Peyer's patch (tissue), 4 donors: ENCODE measurements at regions not wholly inside any gene's neighbourhood (a gene's known extent, or its start where the extent isn't known, plus 50 kb on each side); places are given as distances from the start of the nearest gene placed in this dataset.
"Not testable (repeated sequence)": the region's sequence is repeated elsewhere in the genome, so short reads cannot be mapped to it uniquely, and the experiment has no call there.

Source experiments
- DNase-seq, 3 donors: peaks; one replicate each; pipeline ENCODE4 v3.0.0-alpha.2; 2017 to 2019
- H3K27ac ChIP-seq, 4 donors: fragments of 200-600 bp; sonication (generic); one replicate each; pipeline ENCODE4 v1.5.1; 2016 to 2019
- H3K27me3 ChIP-seq, 2 donors: fragments of 200-600 bp; sonication (generic); one replicate each; pipeline ENCODE4 v1.5.1; 2019
- H3K36me3 ChIP-seq, 3 donors: fragments of 200-600 bp; sonication (generic); one replicate each; pipeline ENCODE4 v1.5.1; 2016 to 2019
- H3K4me1 ChIP-seq, 4 donors: fragments of 200-600 bp; sonication (generic); one replicate each; pipeline ENCODE4 v1.5.1; 2016 to 2019
- H3K4me3 ChIP-seq, 4 donors: fragments of 200-600 bp; sonication (generic); 1 replicate in 3 of 4; 2 replicates in 1 of 4; pipeline ENCODE4 v1.5.1; 2016 to 2019; ENCODE audit warnings: mild to moderate bottlenecking in 1 of 4
- H3K9me3 ChIP-seq, 4 donors: fragments of 200-600 bp; sonication (generic); one replicate each; pipeline ENCODE4 v1.5.1; 2016 to 2019; ENCODE audit warnings: mild to moderate bottlenecking in 1 of 4
- CTCF ChIP-seq, 6 experiments: fragments of 450-650 bp in 4 of 6; fragments of 200-600 bp in 2 of 6; sonication (generic) in 1 of 6; IDR thresholded peaks; one replicate each; pipeline ENCODE4 v1.5.1; 2017 to 2019; ENCODE audit warnings: antibody characterized with exemption in 6 of 6, mild to moderate bottlenecking in 3 of 6, moderate library complexity in 1 of 6
- POLR2A ChIP-seq, 2 donors: fragments of 450-650 bp; IDR thresholded peaks; one replicate each; pipeline ENCODE4 v1.5.1; 2017; ENCODE audit warnings: antibody characterized with exemption in 2 of 2, mild to moderate bottlenecking in 2 of 2, moderate library complexity in 2 of 2

GRCh38 chr20:48025051-48025515 lies 239.8 kb upstream of the SULF2 start:
- TF ChIP-seq CTCF (IDR thresholded peaks at IDR 0.05) (no peak), POLR2A (IDR thresholded peaks at IDR 0.05) (no peak)

GRCh38 chr20:48024539-48024938 lies 239.3 kb upstream of the SULF2 start:
- no peak for TF ChIP-seq POLR2A (IDR thresholded peaks at IDR 0.05)
- no peak for TF ChIP-seq CTCF (IDR thresholded peaks at IDR 0.05)
- H3K4me1 ChIP-seq = no peaks in the 10 kb centered on the region
- H3K36me3 ChIP-seq = no peaks in the 10 kb centered on the region
- DNase-seq = no peak
- H3K27me3 ChIP-seq = no peaks in the 10 kb centered on the region
- no peak overlapping the region for H3K27ac ChIP-seq
- H3K4me3 ChIP-seq = no peak overlapping the region
- no peaks in the 10 kb centered on the region for H3K9me3 ChIP-seq

More at GRCh38 chr20:48025051-48025515, 239.8 kb upstream of the SULF2 start:
- no peaks in the 10 kb centered on the region for H3K4me1 ChIP-seq
- no peak overlapping the region for H3K4me3 ChIP-seq
- no peaks in the 10 kb centered on the region for H3K36me3 ChIP-seq
- H3K27ac ChIP-seq = no peak overlapping the region
- H3K27me3 ChIP-seq = no peaks in the 10 kb centered on the region
- DNase-seq = no peak
- H3K9me3 ChIP-seq = no peaks in the 10 kb centered on the region

- H3K4me3 ChIP-seq, H3K27ac ChIP-seq, H3K4me1 ChIP-seq, H3K36me3 ChIP-seq, DNase-seq, H3K9me3 ChIP-seq, H3K27me3 ChIP-seq: not testable (repeated sequence)
Measured at GRCh38 chr20:48020696-48021095, 235.4 kb upstream of the SULF2 start.

GRCh38 chr20:48019940-48020339 lies 234.7 kb upstream of the SULF2 start:
- Histone ChIP-seq H3K4me3 (no peak overlapping the region), H3K27me3 (no peaks in the 10 kb centered on the region), H3K9me3 (no peaks in the 10 kb centered on the region), H3K27ac (no peak overlapping the region), H3K36me3 (no peaks in the 10 kb centered on the region), H3K4me1 (no peaks in the 10 kb centered on the region)
- no peak for DNase-seq
- TF ChIP-seq CTCF (IDR thresholded peaks at IDR 0.05) = no peak
- TF ChIP-seq POLR2A (IDR thresholded peaks at IDR 0.05) = no peak

GRCh38 chr20:48019496-48019895 lies 234.2 kb upstream of the SULF2 start:
- TF ChIP-seq POLR2A (IDR thresholded peaks at IDR 0.05) = no peak
- no peaks in the 10 kb centered on the region for H3K9me3 ChIP-seq

GRCh38 chr20:48018851-48019250 lies 233.6 kb upstream of the SULF2 start:
- H3K27ac ChIP-seq, DNase-seq, H3K36me3 ChIP-seq, H3K27me3 ChIP-seq, H3K4me1 ChIP-seq, H3K9me3 ChIP-seq, H3K4me3 ChIP-seq: not testable (repeated sequence)

More at GRCh38 chr20:48019496-48019895, 234.2 kb upstream of the SULF2 start:
- H3K36me3 ChIP-seq = no peaks in the 10 kb centered on the region
- H3K27me3 ChIP-seq = no peaks in the 10 kb centered on the region
- DNase-seq = no peak
- H3K4me3 ChIP-seq = no peak overlapping the region
- H3K4me1 ChIP-seq = no peaks in the 10 kb centered on the region
- H3K27ac ChIP-seq = no peak overlapping the region

GRCh38 chr20:48017992-48018391 lies 232.7 kb upstream of the SULF2 start:
- H3K4me1 ChIP-seq = no peaks in the 10 kb centered on the region
- H3K27me3 ChIP-seq = no peaks in the 10 kb centered on the region
- H3K27ac ChIP-seq = no peak overlapping the region
- H3K4me3 ChIP-seq = no peak overlapping the region
- no peaks in the 10 kb centered on the region for H3K36me3 ChIP-seq
- DNase-seq = no peak
- no peaks in the 10 kb centered on the region for H3K9me3 ChIP-seq
- TF ChIP-seq CTCF (IDR thresholded peaks at IDR 0.05) = no peak
- TF ChIP-seq POLR2A (IDR thresholded peaks at IDR 0.05) = no peak
